Gastrocnemius medialis (tissue), 4 donors: ENCODE measurements at regions not wholly inside any gene's neighbourhood (a gene's known extent, or its start where the extent isn't known, plus 50 kb on each side); places are given as distances from the start of the nearest gene placed in this dataset.

Experiments used
- ATAC-seq, 2 donors: fragments of 150-250 bp; one replicate each; pipeline ENCODE4 v1.9.1; 2016
- DNase-seq, 2 donors: peaks; one replicate each; pipeline ENCODE4 v3.0.0-alpha.2; 2019
- H3K27ac ChIP-seq, 4 donors: fragments of 200-600 bp; sonication (generic); 1 replicate in 1 of 4; 2 replicates in 3 of 4; pipeline ENCODE4 v1.5.1; 2016 to 2018; ENCODE audit warnings: mild to moderate bottlenecking in 2 of 4, moderate library complexity in 1 of 4
- H3K27me3 ChIP-seq, 3 donors: fragments of 200-600 bp; sonication (generic) in 2 of 3; 1 replicate in 1 of 3; 2 replicates in 2 of 3; pipeline versions ENCODE4 v1.5.1 to v1.6.0; 2016 to 2019; ENCODE audit warnings: mild to moderate bottlenecking in 1 of 3, moderate library complexity in 1 of 3
- H3K36me3 ChIP-seq, 2 donors: fragments of 200-600 bp; sonication (generic) in 1 of 2; one replicate each; pipeline ENCODE4 v1.5.1; 2017 to 2018
- H3K4me1 ChIP-seq, 2 donors: fragments of 200-600 bp; sonication (generic) in 1 of 2; one replicate each; pipeline ENCODE4 v1.5.1; 2016 to 2017; ENCODE audit warnings: mild to moderate bottlenecking in 2 of 2
- H3K4me3 ChIP-seq, 4 donors: fragments of 200-600 bp; sonication (generic) in 3 of 4; 1 replicate in 1 of 4; 2 replicates in 3 of 4; pipeline ENCODE4 v1.5.1; 2016 to 2019; ENCODE audit warnings: mild to moderate bottlenecking in 2 of 4
- H3K9me3 ChIP-seq, 3 donors: fragments of 200-600 bp; sonication (generic) in 2 of 3; 1 replicate in 1 of 3; 2 replicates in 2 of 3; pipeline ENCODE4 v1.5.1; 2016 to 2019
- CTCF ChIP-seq, 5 experiments: fragments of 450-650 bp in 3 of 5; fragments of 200-600 bp in 2 of 5; sonication (generic) in 2 of 5; IDR thresholded peaks in 4 of 5; conservative IDR thresholded peaks in 1 of 5; 1 replicate in 4 of 5; 2 replicates in 1 of 5; pipeline ENCODE4 v1.5.1; 2016 to 2019; ENCODE audit warnings: antibody characterized with exemption in 5 of 5, mild to moderate bottlenecking in 3 of 5, moderate library complexity in 3 of 5
- POLR2A ChIP-seq, 2 donors: fragments of 450-650 bp; IDR thresholded peaks; one replicate each; pipeline ENCODE4 v1.6.1; 2017; ENCODE audit warnings: antibody characterized with exemption in 2 of 2, mild to moderate bottlenecking in 2 of 2, moderate library complexity in 2 of 2
- in situ Hi-C, 4 donors: fragments of 200-750 bp; cut with MboI; loops; one replicate each; pipeline versions ENCODE4 v1.15.0 to v1.8.0; 2017; ENCODE audit warnings: low sequenced_read_pairs in 4 of 4
- intact Hi-C: fragments of 100-400 bp; cut with DNase I; formaldehyde crosslinking; loops from one replicate; pipeline ENCODE4 v1.15.1; 2023; ENCODE audit warnings: low total_unique reads

- in situ Hi-C loops: no loop called here
- intact Hi-C loops: no loop called here
- ATAC-seq (no peak), DNase-seq (no peak)
- Histone ChIP-seq H3K4me1 (no peaks in the 10 kb centered on the region), H3K27ac (no peak overlapping the region), H3K27me3 (no peaks in the 10 kb centered on the region), H3K9me3 (no peaks in the 10 kb centered on the region), H3K4me3 (no peak overlapping the region), H3K36me3 (no peaks in the 10 kb centered on the region)
- TF ChIP-seq CTCF (IDR thresholded peaks at IDR 0.05 in 4 of 5, conservative IDR thresholded peaks at IDR 0.05 in 1 of 5) (no peak), POLR2A (IDR thresholded peaks at IDR 0.05) (no peak)
These were observed 1136.6 kb upstream of the NXPH2 start for GRCh38 chr2:139916822-139917221.

DNA sequence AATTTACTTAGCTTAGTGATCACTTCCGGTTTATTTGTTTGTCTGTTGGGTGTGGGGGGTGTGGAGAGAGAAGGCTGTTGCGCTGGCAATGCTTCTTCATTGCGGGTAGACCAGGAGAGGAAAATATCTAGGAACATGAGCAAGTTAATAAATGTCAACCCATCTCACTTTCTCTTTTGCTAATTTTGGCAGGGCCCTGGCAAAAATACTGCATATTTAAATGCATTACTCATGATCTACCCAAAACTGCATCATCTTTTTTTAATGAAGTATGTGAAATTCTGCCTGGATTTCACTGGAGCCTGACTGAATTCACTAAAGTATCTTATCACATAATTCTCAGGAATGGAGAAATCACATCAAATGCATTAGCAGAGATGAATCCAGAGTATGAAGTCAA, 1131.0 kb upstream of the NXPH2 start:
- DNase-seq (no peak), ATAC-seq (no peak)
- Histone ChIP-seq H3K36me3 (no peaks in the 10 kb centered on the region), H3K9me3 (no peaks in the 10 kb centered on the region), H3K4me1 (no peaks in the 10 kb centered on the region), H3K27ac (no peak overlapping the region), H3K27me3 (no peaks in the 10 kb centered on the region), H3K4me3 (no peak overlapping the region)
- no peak for TF ChIP-seq CTCF (IDR thresholded peaks at IDR 0.05 in 4 of 5, conservative IDR thresholded peaks at IDR 0.05 in 1 of 5)
- TF ChIP-seq POLR2A (IDR thresholded peaks at IDR 0.05): no peak
- intact Hi-C loops: no loop called here
- in situ Hi-C loops: no loop called here

DNA sequence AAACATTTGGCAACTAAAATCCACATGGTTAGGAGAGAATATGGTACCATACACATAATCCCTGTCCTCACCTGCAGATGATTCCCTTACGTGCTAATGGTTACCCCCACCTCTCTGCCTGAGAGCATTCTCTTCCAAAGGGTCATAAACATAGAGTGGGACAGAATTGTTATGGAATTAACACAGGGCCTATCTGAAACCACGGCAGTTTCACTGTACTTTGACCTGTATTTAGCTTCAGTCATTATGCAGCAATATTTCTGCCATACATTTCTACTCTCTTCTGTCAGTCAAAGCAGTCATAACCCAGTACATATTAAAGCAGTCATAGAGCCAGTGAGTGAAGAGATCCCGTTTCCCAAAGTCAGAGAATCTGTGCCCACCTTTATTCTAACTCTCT, 1128.9 kb upstream of the NXPH2 start:
- no peaks in the 10 kb centered on the region for H3K9me3 ChIP-seq
- no peaks in the 10 kb centered on the region for H3K27me3 ChIP-seq
- H3K4me3 ChIP-seq: no peak overlapping the region
- no peaks in the 10 kb centered on the region for H3K36me3 ChIP-seq
- in situ Hi-C loops: no loop called here
- ATAC-seq (no peak), DNase-seq (no peak)
- intact Hi-C loops: no loop called here
- H3K4me1 ChIP-seq: no peaks in the 10 kb centered on the region
- H3K27ac ChIP-seq: no peak overlapping the region
- TF ChIP-seq POLR2A (IDR thresholded peaks at IDR 0.05) (no peak), CTCF (IDR thresholded peaks at IDR 0.05 in 4 of 5, conservative IDR thresholded peaks at IDR 0.05 in 1 of 5) (no peak)

DNA sequence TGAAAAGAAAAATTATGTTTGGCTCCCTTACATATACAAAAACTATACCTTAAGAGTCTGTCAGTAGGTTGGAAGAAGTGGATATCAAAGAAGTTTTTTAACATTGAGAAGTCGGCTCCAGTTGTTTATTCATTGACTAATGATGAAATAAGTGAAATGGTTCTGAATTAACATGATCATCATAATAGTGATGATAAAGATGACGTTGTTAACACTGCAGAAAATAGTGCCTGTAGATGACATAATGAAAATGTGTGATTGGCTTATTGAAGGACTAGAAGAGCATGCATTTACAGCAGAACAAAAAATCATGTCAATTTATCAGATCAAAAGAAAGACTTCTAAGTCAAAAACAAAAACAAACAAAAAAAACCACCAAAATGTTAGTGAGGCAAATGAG, 1125.4 kb upstream of the NXPH2 start:
- DNase-seq (no peak), ATAC-seq (no peak)
- H3K4me1 ChIP-seq: no peaks in the 10 kb centered on the region
- intact Hi-C loops (no loop called here), in situ Hi-C loops (no loop called here)
- TF ChIP-seq CTCF (IDR thresholded peaks at IDR 0.05 in 4 of 5, conservative IDR thresholded peaks at IDR 0.05 in 1 of 5): no peak
- no peaks in the 10 kb centered on the region for H3K36me3 ChIP-seq
- no peak overlapping the region for H3K4me3 ChIP-seq
- H3K9me3 ChIP-seq: no peaks in the 10 kb centered on the region
- H3K27ac ChIP-seq: no peak overlapping the region
- no peaks in the 10 kb centered on the region for H3K27me3 ChIP-seq

GRCh38 chr2:139891636-139892035, 1111.4 kb upstream of the NXPH2 start:
- in situ Hi-C loops: no loop called here
- DNase-seq (no peak), ATAC-seq (no peak)
- Histone ChIP-seq H3K27me3 (no peaks in the 10 kb centered on the region), H3K4me1 (no peaks in the 10 kb centered on the region), H3K4me3 (no peak overlapping the region), H3K9me3 (no peaks in the 10 kb centered on the region), H3K27ac (no peak overlapping the region), H3K36me3 (no peaks in the 10 kb centered on the region)
- TF ChIP-seq CTCF (IDR thresholded peaks at IDR 0.05 in 4 of 5, conservative IDR thresholded peaks at IDR 0.05 in 1 of 5) (no peak), POLR2A (IDR thresholded peaks at IDR 0.05) (no peak)
- intact Hi-C loops: no loop called here
